ENCODE measurements at regions not wholly inside any gene's neighbourhood (a gene's known extent, or its start where the extent isn't known, plus 50 kb on each side); places are given as distances from the start of the nearest gene placed in this dataset.

DNA sequence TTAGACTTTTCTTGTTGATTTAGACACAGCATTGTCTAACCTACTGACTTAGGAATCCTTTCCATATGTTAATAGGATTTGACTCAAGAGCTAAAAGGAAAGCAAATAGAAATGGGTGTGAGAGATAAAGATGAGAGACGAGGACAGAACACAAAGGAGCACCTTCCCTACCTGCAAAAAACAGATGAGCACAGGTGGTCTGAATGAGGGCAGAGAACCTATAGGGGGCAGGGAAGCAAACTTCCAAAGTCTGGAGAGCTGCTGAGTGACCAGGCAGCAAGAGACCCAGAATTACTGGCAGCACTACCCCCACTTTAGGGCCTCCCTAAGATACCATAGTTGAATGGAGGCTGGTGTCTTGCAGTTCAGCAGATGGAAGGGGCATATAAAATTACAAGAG, 98.1 kb upstream of the CTNNB1 start:
- no peak for DNase-seq (ENCODE audit: low read depth in 2 of 2)
- Histone ChIP-seq H4K20me1 (ENCODE audit: control insufficient read depth, extremely low read depth, insufficient read depth, low read length) (no peaks in the 10 kb centered on the region), H3K4me1 (ENCODE audit: control insufficient read depth, extremely low read depth, insufficient read depth, low read length) (no peaks in the 10 kb centered on the region), H2AFZ (ENCODE audit: low read length) (no peak overlapping the region), H3K36me3 (ENCODE audit: control insufficient read depth, insufficient read depth, low read length) (no peaks in the 10 kb centered on the region), H3K27ac (ENCODE audit: insufficient read depth, low read length) (no peak overlapping the region), H3K4me3 (replicated peaks in 1 of 4; ENCODE audit: control extremely low read depth in 1 of 4, insufficient read depth in 1 of 4, low read depth in 3 of 4, low read length in 4 of 4) (no peak overlapping the region), H3K79me2 (ENCODE audit: control insufficient read depth, insufficient read depth, low read length) (no peaks in the 10 kb centered on the region), H3K9ac (ENCODE audit: insufficient read depth, low read length) (no peak overlapping the region), H3K27me3 (ENCODE audit: control insufficient read depth, insufficient read depth, low read length) (no peaks in the 10 kb centered on the region), H3K4me2 (ENCODE audit: extremely low read depth, insufficient read depth, low read length) (no peak overlapping the region), H3K9me3 (ENCODE audit: control insufficient read depth, insufficient read depth, low read depth, low read length) (no peaks in the 10 kb centered on the region)
- TF ChIP-seq EZH2 (IDR thresholded peaks at IDR 0.05; ENCODE audit: low read length, missing control alignments) = no peak
- TF ChIP-seq, protein P1, sequence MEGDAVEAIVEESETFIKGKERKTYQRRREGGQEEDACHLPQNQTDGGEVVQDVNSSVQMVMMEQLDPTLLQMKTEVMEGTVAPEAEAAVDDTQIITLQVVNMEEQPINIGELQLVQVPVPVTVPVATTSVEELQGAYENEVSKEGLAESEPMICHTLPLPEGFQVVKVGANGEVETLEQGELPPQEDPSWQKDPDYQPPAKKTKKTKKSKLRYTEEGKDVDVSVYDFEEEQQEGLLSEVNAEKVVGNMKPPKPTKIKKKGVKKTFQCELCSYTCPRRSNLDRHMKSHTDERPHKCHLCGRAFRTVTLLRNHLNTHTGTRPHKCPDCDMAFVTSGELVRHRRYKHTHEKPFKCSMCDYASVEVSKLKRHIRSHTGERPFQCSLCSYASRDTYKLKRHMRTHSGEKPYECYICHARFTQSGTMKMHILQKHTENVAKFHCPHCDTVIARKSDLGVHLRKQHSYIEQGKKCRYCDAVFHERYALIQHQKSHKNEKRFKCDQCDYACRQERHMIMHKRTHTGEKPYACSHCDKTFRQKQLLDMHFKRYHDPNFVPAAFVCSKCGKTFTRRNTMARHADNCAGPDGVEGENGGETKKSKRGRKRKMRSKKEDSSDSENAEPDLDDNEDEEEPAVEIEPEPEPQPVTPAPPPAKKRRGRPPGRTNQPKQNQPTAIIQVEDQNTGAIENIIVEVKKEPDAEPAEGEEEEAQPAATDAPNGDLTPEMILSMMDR (conservative IDR thresholded peaks at IDR 0.05 in 1 of 2, IDR thresholded peaks at IDR 0.05 in 1 of 2; ENCODE audit: low read depth in 1 of 2, low read length in 2 of 2) = no peak

DNA sequence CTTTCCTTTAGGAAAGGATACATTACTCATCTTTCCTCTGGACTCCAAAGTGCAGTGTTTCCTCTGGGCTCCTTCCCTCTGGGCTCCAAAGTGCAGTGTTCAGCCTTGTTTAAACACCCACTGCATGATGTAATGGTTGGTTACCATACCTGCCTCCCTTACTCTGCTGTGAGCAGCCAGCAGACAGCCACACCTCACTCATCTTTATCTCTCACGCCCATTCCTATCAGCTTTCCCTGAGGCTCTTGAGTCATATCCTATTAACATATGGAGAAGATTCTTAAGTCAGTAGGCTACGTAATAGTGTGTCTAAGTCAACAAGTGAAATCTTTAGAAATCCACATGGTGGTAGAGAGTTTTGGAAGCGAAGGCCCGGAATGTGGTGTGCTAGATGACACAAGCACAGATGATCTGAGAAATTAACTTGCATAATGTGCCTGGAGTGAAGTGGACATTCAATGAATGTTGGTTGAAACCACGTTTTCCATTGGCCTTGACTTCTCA, 97.2 kb upstream of the CTNNB1 start:
- Histone ChIP-seq H3K27me3 (ENCODE audit: control insufficient read depth, insufficient read depth, low read length) (no peaks in the 10 kb centered on the region), H4K20me1 (ENCODE audit: control insufficient read depth, extremely low read depth, insufficient read depth, low read length) (no peaks in the 10 kb centered on the region), H3K36me3 (ENCODE audit: control insufficient read depth, insufficient read depth, low read length) (no peaks in the 10 kb centered on the region), H3K27ac (ENCODE audit: insufficient read depth, low read length) (no peak overlapping the region), H3K4me3 (replicated peaks in 1 of 4; ENCODE audit: control extremely low read depth in 1 of 4, insufficient read depth in 1 of 4, low read depth in 3 of 4, low read length in 4 of 4) (no peak overlapping the region), H3K4me1 (ENCODE audit: control insufficient read depth, extremely low read depth, insufficient read depth, low read length) (no peaks in the 10 kb centered on the region), H3K4me2 (ENCODE audit: extremely low read depth, insufficient read depth, low read length) (no peak overlapping the region), H3K9ac (ENCODE audit: insufficient read depth, low read length) (no peak overlapping the region), H3K79me2 (ENCODE audit: control insufficient read depth, insufficient read depth, low read length) (no peaks in the 10 kb centered on the region), H2AFZ (ENCODE audit: low read length) (no peak overlapping the region), H3K9me3 (ENCODE audit: control insufficient read depth, insufficient read depth, low read depth, low read length) (no peaks in the 10 kb centered on the region)
- no peak for DNase-seq (ENCODE audit: low read depth in 2 of 2)
- TF ChIP-seq, protein P1 (conservative IDR thresholded peaks at IDR 0.05 in 1 of 2, IDR thresholded peaks at IDR 0.05 in 1 of 2; ENCODE audit: low read depth in 1 of 2, low read length in 2 of 2) = no peak
- TF ChIP-seq EZH2 (IDR thresholded peaks at IDR 0.05; ENCODE audit: low read length, missing control alignments) = no peak

DNA sequence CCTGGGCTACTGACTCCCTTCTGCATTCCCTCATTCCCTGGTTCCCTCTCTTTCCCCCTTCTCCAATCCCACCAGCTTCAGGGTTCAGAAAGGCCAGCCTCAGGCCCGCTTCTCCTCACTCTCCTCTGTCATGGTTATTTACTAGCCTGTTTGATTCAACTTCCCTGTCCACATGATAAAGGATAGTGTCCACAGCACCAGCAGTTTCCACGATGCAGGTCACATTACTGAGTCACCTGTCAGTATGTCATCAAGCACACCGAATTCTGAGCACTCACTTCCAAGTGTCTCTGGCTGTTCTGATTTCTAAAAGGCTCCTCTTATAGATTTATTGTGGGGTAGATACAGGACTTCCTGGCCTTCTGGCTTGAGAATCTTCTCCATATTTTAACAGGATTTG, 96.6 kb upstream of the CTNNB1 start:
- H3K27me3 ChIP-seq (ENCODE audit: control insufficient read depth, insufficient read depth, low read length) = no peaks in the 10 kb centered on the region
- H3K79me2 ChIP-seq (ENCODE audit: control insufficient read depth, insufficient read depth, low read length) = no peaks in the 10 kb centered on the region
- no peaks in the 10 kb centered on the region for H3K4me1 ChIP-seq (ENCODE audit: control insufficient read depth, extremely low read depth, insufficient read depth, low read length)
- H2AFZ ChIP-seq (ENCODE audit: low read length) = no peak overlapping the region
- TF ChIP-seq, protein P1 (conservative IDR thresholded peaks at IDR 0.05 in 1 of 2, IDR thresholded peaks at IDR 0.05 in 1 of 2; ENCODE audit: low read depth in 1 of 2, low read length in 2 of 2) = no peak
- TF ChIP-seq EZH2 (IDR thresholded peaks at IDR 0.05; ENCODE audit: low read length, missing control alignments) = no peak
- H3K4me3 ChIP-seq (replicated peaks in 1 of 4; ENCODE audit: control extremely low read depth in 1 of 4, insufficient read depth in 1 of 4, low read depth in 3 of 4, low read length in 4 of 4) = no peak overlapping the region
- no peak overlapping the region for H3K4me2 ChIP-seq (ENCODE audit: extremely low read depth, insufficient read depth, low read length)
- DNase-seq (ENCODE audit: low read depth in 2 of 2) = no peak
- no peak overlapping the region for H3K9ac ChIP-seq (ENCODE audit: insufficient read depth, low read length)
- H3K27ac ChIP-seq (ENCODE audit: insufficient read depth, low read length) = no peak overlapping the region
- H4K20me1 ChIP-seq (ENCODE audit: control insufficient read depth, extremely low read depth, insufficient read depth, low read length) = no peaks in the 10 kb centered on the region
- H3K36me3 ChIP-seq (ENCODE audit: control insufficient read depth, insufficient read depth, low read length) = no peaks in the 10 kb centered on the region
- no peaks in the 10 kb centered on the region for H3K9me3 ChIP-seq (ENCODE audit: control insufficient read depth, insufficient read depth, low read depth, low read length)

Measured in fibroblast of lung (primary cell).